Gastrocnemius medialis (tissue), 4 donors: ENCODE measurements at regions not wholly inside any gene's neighbourhood (a gene's known extent, or its start where the extent isn't known, plus 50 kb on each side); places are given as distances from the start of the nearest gene placed in this dataset.

Source experiments
- CTCF ChIP-seq, 5 experiments: fragments of 450-650 bp in 3 of 5; fragments of 200-600 bp in 2 of 5; sonication (generic) in 2 of 5; IDR thresholded peaks in 4 of 5; conservative IDR thresholded peaks in 1 of 5; 1 replicate in 4 of 5; 2 replicates in 1 of 5; pipeline ENCODE4 v1.5.1; 2016 to 2019; ENCODE audit warnings: antibody characterized with exemption in 5 of 5, mild to moderate bottlenecking in 3 of 5, moderate library complexity in 3 of 5
- POLR2A ChIP-seq, 2 donors: fragments of 450-650 bp; IDR thresholded peaks; one replicate each; pipeline ENCODE4 v1.6.1; 2017; ENCODE audit warnings: antibody characterized with exemption in 2 of 2, mild to moderate bottlenecking in 2 of 2, moderate library complexity in 2 of 2

- TF ChIP-seq POLR2A (IDR thresholded peaks at IDR 0.05) (no peak), CTCF (IDR thresholded peaks at IDR 0.05 in 4 of 5, conservative IDR thresholded peaks at IDR 0.05 in 1 of 5) (no peak)
These were observed 650.8 kb upstream of the CELF2 start for GRCh38 chr10:10366836-10367235.
